SU-DHL-6 (cell line): ENCODE measurements at regions not wholly inside any gene's neighbourhood (a gene's known extent, or its start where the extent isn't known, plus 50 kb on each side); places are given as distances from the start of the nearest gene placed in this dataset.
"Not testable (repeated sequence)": the region's sequence is repeated elsewhere in the genome, so short reads cannot be mapped to it uniquely, and the experiment has no call there.

ENCODE experiments used
- H2AFZ ChIP-seq: fragments of 200-600 bp; sonication (generic); 2 replicates; pipeline ENCODE4 v1.6.1; 2014; ENCODE audit warnings: low read depth, mild to moderate bottlenecking, moderate library complexity, mixed read lengths, antibody characterized with exemption, low read length; ENCODE audit not compliant: severe bottlenecking
- H3F3A ChIP-seq: fragments of 200-600 bp; shearing (Covaris generic); 2 replicates; pipeline ENCODE4 v1.6.0; 2016; ENCODE audit warnings: antibody characterized with exemption, mild to moderate bottlenecking; ENCODE audit not compliant: insufficient read depth
- H3K27ac ChIP-seq: fragments of 200-600 bp; sonication (generic); 2 replicates; pipeline ENCODE4 v1.5.1; 2016; ENCODE audit warnings: low read depth, mild to moderate bottlenecking, low read length, moderate library complexity, mixed read lengths
- H3K27me3 ChIP-seq: fragments of 200-600 bp; sonication (generic), shearing (Covaris generic); 2 replicates; pipeline ENCODE4 v1.6.0; 2014; ENCODE audit warnings: mild to moderate bottlenecking, low read length
- H3K36me3 ChIP-seq: fragments of 200-600 bp; sonication (generic); 2 replicates; pipeline ENCODE4 v1.6.1; 2014; ENCODE audit warnings: mild to moderate bottlenecking, low read length, mixed read lengths
- H3K4me2 ChIP-seq: fragments of 300-600, 200-600 bp; shearing (Covaris generic), sonication (generic); 2 replicates; pipeline ENCODE4 v1.6.0; 2014; ENCODE audit warnings: low read length, low read depth, mild to moderate bottlenecking; ENCODE audit not compliant: poor library complexity, severe bottlenecking
- H3K4me3 ChIP-seq: fragments of 200-600 bp; sonication (generic); 2 replicates; pipeline ENCODE4 v1.5.1; 2014; ENCODE audit warnings: antibody characterized with exemption, low read length, mild to moderate bottlenecking, mixed read lengths; ENCODE audit not compliant: insufficient read depth, poor library complexity, severe bottlenecking
- H3K79me2 ChIP-seq: fragments of 200-600 bp; sonication (generic); 2 replicates; pipeline ENCODE4 v1.6.1; 2014; ENCODE audit warnings: mild to moderate bottlenecking, low read length, moderate library complexity; ENCODE audit not compliant: insufficient read depth
- H3K9ac ChIP-seq: fragments of 200-600 bp; sonication (generic); 2 replicates; pipeline ENCODE4 v1.7.0; 2014; ENCODE audit warnings: mild to moderate bottlenecking, low read length
- H3K9me2 ChIP-seq: fragments of 200-600 bp; sonication (generic); replicated peaks from 2 replicates; pipeline ENCODE4 v1.6.1; 2014; ENCODE audit warnings: low read length; ENCODE audit not compliant: insufficient read depth
- H3K9me3 ChIP-seq: fragments of 200-600 bp; sonication (generic); 2 replicates; pipeline ENCODE4 v1.6.1; 2014; ENCODE audit warnings: low read length, mixed read lengths; ENCODE audit not compliant: insufficient read depth
- H4K20me1 ChIP-seq: fragments of 200-600 bp; sonication (generic); 2 replicates; pipeline ENCODE4 v1.6.1; 2014; ENCODE audit warnings: low read depth, mild to moderate bottlenecking, antibody characterized with exemption, low read length, moderate library complexity, mixed read lengths
- EZH2phosphoT487 ChIP-seq: fragments of 200-600 bp; sonication (generic), shearing (Covaris generic); conservative IDR thresholded peaks from 2 replicates; pipeline ENCODE4 v1.6.1; 2018; ENCODE audit warnings: mild to moderate bottlenecking, antibody characterized with exemption, low read length, moderate library complexity, mixed read lengths
- TF ChIP-seq, protein P1 (sequence below): fragments of 200-600 bp; sonication (generic); IDR thresholded peaks from one replicate; pipeline ENCODE4 v1.5.1; 2017; ENCODE audit warnings: antibody characterized with exemption, mild to moderate bottlenecking, low read length, moderate library complexity; ENCODE audit not compliant: insufficient read depth, poor library complexity, severe bottlenecking

DNA sequence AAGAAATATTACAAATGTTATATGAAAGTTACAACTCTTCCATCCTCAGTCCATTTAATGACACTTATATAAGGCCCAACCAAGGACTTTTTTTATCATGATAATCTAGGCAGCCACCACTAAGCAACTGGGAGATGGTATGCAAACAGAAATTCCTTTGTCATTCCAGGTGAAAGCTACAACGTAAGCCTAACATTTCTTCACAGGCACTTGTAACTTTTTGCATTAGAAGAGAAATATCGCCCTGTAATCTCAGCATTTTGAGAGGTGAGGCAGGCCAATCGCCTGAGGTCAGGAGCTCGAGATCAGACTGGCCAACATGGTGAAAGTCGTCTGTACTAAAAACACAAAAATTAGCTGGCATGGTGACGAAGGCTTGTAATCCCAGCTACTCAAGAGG is 581.2 kb upstream of the SLC8A1 start:
- Histone ChIP-seq H3K27ac (no peak overlapping the region), H3K4me3 (no peak overlapping the region), H3K4me2 (no peak overlapping the region), H3F3A (no peaks in the 10 kb centered on the region), H3K79me2 (no peaks in the 10 kb centered on the region), H3K36me3 (no peaks in the 10 kb centered on the region), H3K27me3 (0 out of 2 replicates have a peak, but pooled peaks cover under 1% of the 10 kb centered on the region), H2AFZ (no peak overlapping the region), H3K9me3 (no peaks in the 10 kb centered on the region), H4K20me1 (no peaks in the 10 kb centered on the region), H3K9ac (no peak overlapping the region), H3K9me2 (no peaks in the 10 kb centered on the region)
- TF ChIP-seq, protein P1, sequence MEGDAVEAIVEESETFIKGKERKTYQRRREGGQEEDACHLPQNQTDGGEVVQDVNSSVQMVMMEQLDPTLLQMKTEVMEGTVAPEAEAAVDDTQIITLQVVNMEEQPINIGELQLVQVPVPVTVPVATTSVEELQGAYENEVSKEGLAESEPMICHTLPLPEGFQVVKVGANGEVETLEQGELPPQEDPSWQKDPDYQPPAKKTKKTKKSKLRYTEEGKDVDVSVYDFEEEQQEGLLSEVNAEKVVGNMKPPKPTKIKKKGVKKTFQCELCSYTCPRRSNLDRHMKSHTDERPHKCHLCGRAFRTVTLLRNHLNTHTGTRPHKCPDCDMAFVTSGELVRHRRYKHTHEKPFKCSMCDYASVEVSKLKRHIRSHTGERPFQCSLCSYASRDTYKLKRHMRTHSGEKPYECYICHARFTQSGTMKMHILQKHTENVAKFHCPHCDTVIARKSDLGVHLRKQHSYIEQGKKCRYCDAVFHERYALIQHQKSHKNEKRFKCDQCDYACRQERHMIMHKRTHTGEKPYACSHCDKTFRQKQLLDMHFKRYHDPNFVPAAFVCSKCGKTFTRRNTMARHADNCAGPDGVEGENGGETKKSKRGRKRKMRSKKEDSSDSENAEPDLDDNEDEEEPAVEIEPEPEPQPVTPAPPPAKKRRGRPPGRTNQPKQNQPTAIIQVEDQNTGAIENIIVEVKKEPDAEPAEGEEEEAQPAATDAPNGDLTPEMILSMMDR, result no peak
- TF ChIP-seq EZH2phosphoT487, result no peak

DNA sequence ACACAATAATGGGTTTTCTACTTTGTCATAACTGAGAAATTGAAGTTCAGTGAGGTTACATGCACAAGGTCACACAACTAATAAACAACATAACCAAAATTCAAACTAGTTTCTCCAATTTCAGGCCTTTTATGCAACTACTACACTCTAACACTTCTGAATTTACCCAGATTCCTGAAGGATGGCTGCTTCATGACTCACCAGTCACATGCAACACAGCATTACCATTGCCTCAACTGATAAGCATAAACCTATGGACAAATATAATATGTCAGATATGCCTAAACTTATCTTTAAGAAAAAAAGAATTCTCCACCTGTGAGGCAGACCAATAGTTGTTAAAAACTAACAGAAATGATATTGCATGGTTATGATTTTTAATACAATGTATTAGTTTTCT is 586.5 kb upstream of the SLC8A1 start:
- Histone ChIP-seq H3K4me3 (no peak overlapping the region), H3K9ac (no peak overlapping the region), H3F3A (no peaks in the 10 kb centered on the region), H3K79me2 (no peaks in the 10 kb centered on the region), H3K9me2 (no peaks in the 10 kb centered on the region), H3K4me2 (no peak overlapping the region), H3K36me3 (no peaks in the 10 kb centered on the region), H3K27me3 (no peaks in the 10 kb centered on the region), H3K9me3 (no peaks in the 10 kb centered on the region), H4K20me1 (no peaks in the 10 kb centered on the region), H3K27ac (no peak overlapping the region), H2AFZ (no peak overlapping the region)
- TF ChIP-seq EZH2phosphoT487, result no peak
- TF ChIP-seq, protein P1, result no peak

DNA sequence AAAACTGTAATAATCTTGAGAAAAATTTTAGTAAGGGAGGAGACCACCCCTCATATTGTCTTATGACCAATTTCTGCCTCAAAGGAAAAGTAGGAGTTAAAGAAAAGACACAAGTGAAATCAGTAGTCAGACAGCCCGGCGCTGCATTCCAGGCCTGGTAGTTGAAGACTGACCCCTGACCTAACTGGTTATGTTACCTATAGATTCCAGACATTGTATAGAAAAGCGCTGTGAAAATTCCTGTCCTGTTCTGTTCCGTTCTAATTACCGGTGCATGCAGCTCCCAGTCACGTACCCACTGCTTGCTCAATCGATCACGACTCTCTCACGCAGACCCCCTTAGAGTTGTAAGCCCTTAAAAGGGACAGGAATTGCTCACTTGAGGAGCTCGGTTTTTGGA is 587.9 kb upstream of the SLC8A1 start:
- not testable (repeated sequence) for H2AFZ ChIP-seq, H3K9me3 ChIP-seq, H3K27me3 ChIP-seq, H3F3A ChIP-seq, H3K9me2 ChIP-seq, H3K27ac ChIP-seq, H3K9ac ChIP-seq, H3K4me2 ChIP-seq, H3K4me3 ChIP-seq, H3K36me3 ChIP-seq, H3K79me2 ChIP-seq, H4K20me1 ChIP-seq

DNA sequence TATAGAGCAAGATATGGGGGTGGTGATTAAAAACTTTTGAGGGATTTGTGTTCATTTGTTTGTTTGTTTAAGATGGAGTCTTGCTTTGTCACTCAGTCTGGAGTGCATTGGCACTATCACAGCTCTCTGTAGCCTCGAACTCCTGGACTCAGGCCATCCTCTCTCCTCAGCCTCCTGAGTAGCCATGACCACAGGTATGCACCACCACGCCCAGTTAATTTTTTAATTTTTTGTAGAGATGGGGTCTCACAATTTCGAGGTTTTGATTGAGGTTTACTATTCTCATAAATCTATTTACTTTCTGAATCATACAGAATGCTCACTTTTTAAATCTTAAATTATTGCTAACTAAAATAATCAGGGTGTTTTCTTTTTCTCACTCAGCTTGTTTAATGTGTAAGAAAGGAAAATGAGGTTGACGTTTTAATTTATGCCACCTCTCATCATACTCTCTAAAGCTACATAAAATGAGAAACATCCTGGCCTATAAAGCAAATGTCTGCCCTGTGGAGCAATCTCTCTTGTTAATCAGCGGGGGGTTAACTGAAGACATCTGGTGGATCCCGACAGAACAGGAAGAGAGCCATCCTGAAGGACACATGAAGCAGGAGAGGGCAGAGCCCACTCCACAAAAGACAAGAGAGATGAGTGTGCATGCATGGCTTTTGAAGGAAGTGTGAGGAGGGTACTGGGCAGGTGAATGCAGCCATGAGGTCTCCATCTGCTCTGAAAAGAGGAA is 589.1 kb upstream of the SLC8A1 start:
- Histone ChIP-seq H4K20me1 (no peaks in the 10 kb centered on the region), H2AFZ (no peak overlapping the region), H3K4me3 (no peak overlapping the region), H3K9me3 (no peaks in the 10 kb centered on the region), H3F3A (no peaks in the 10 kb centered on the region), H3K4me2 (no peak overlapping the region), H3K79me2 (no peaks in the 10 kb centered on the region), H3K9ac (no peak overlapping the region), H3K36me3 (no peaks in the 10 kb centered on the region), H3K27me3 (no peaks in the 10 kb centered on the region), H3K9me2 (no peaks in the 10 kb centered on the region), H3K27ac (no peak overlapping the region)
- no peak for TF ChIP-seq EZH2phosphoT487
- TF ChIP-seq, protein P1, result no peak
